GM12865 (cell line): ENCODE measurements at regions not wholly inside any gene's neighbourhood (a gene's known extent, or its start where the extent isn't known, plus 50 kb on each side); places are given as distances from the start of the nearest gene placed in this dataset.
"Not testable (repeated sequence)": the region's sequence is repeated elsewhere in the genome, so short reads cannot be mapped to it uniquely, and the experiment has no call there.

Source experiments
- DNase-seq: peaks from one replicate; pipeline ENCODE4 v3.0.0; 2010; ENCODE audit warnings: low read depth
- H3K4me3 ChIP-seq: 2 replicates; pipeline ENCODE4 v1.5.1; 2011; ENCODE audit warnings: mild to moderate bottlenecking, low read depth, low read length, control low read depth
- TF ChIP-seq, protein P1 (sequence below): IDR thresholded peaks from 2 replicates; pipeline ENCODE4 v1.5.1; 2011; ENCODE audit warnings: low read length, control low read depth, low read depth, inconsistent platforms; ENCODE audit not compliant: insufficient read depth; ENCODE audit errors: missing control alignments

DNA sequence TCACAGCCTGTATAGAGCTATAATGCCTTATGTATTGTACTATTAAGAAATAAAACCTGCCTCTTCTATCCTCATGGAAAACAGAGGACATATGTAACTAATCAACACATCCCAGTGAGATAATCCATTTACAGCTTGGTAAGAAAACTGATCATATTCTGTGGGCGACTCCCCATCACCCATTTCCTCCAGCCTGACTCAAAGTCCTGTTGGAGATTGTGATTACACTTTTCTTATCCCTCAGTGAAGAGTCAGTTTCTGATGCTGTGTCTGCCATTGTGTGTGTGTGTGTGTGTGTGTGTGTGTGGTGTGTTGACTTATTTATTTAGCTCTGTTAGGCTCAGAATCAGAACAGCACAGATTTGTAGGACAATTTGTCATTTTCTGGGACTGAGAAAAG, 212.8 kb downstream of the FGF9 start:
- TF ChIP-seq, protein P1, sequence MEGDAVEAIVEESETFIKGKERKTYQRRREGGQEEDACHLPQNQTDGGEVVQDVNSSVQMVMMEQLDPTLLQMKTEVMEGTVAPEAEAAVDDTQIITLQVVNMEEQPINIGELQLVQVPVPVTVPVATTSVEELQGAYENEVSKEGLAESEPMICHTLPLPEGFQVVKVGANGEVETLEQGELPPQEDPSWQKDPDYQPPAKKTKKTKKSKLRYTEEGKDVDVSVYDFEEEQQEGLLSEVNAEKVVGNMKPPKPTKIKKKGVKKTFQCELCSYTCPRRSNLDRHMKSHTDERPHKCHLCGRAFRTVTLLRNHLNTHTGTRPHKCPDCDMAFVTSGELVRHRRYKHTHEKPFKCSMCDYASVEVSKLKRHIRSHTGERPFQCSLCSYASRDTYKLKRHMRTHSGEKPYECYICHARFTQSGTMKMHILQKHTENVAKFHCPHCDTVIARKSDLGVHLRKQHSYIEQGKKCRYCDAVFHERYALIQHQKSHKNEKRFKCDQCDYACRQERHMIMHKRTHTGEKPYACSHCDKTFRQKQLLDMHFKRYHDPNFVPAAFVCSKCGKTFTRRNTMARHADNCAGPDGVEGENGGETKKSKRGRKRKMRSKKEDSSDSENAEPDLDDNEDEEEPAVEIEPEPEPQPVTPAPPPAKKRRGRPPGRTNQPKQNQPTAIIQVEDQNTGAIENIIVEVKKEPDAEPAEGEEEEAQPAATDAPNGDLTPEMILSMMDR: no peak
- H3K4me3 ChIP-seq: no peak overlapping the region
- DNase-seq: no peak

DNA sequence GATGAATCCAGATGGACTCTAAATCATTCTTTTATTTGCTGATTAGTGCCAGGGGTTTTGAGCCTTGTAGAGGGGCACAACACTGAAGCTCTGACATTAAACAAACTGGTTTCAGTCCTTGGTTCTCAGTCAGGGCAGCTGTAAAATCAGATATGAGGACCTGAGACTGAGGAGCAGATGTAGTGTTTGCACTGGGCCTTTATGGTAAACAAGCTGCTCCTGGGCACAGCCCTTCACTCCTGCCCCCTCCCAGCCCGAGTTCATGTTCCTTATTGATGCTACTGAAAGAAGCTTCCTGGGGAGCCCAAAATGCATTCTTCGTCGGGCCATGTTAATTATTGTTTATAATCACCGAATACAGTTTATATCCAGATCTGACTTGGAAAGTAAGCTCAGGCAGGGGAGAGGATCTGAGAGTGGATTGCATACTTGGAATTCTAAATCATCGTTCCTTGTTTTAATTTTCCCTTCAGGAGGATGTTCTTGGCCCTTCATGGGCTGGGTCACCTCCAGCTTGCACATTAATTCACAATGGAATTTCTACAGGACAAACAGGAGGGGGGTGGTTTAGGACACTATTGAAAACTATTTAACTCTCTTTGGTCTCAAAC, 213.5 kb downstream of the FGF9 start:
- DNase-seq: no peak
- TF ChIP-seq, protein P1: no peak

DNA sequence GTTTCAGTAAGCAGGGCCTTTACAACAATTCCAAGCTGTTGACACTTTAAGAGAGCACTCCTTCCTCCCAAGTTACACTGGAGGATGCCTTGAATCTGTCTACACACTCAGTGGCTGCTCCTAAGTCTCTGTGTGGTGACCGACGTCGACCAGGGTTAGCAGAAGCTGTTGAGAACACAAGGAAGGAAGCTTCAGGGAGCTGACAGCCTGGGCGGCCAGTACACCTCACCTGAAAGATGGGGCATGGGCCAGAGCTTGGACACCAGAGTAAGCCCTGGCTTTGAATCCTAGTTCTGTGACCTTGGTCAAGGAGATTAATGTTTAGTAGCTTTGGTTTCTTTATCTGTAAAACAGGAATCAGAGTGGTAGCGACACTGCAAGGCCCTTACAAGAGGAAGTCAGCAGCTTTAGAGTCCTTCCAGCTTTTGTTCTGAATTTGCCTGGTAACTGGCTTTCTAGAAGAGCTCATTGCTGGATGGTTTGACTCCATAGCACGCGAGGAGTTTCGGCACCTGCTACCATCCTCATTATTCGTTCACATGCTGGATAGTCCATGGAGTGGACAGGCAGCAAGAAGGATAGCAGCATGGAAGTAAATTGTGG, 214.2 kb downstream of the FGF9 start:
- DNase-seq: peak; percentile 56
- TF ChIP-seq, protein P1: no peak
- H3K4me3 ChIP-seq: no peak overlapping the region

More for the DNA sequence above, 213.5 kb downstream of the FGF9 start:
- no peak overlapping the region for H3K4me3 ChIP-seq

DNA sequence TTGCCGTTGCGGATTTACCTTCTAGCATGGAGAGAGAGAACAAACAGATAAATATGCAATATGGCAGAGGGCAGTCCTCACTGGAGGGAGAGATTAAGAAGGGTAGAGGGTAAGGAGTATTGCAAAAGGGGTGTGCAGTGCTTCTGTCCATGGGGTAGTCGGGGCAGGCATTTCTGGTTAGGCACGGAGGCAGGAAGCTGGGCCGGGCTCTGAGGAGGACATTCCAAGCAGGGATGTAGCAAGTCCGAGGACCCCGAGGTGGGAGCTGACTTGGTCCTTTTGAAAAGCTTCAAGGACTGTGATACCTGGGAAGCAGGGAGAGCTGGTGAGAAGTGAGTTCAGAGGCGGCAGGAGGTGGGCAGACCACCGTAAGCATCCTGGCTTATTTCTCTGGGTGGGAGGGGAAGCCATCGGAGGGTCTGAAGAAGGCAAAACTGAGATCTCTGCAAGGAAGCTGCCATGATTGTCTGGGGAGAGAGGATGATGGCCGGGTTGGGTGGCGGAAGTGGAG, 214.9 kb downstream of the FGF9 start:
- no peak for DNase-seq
- TF ChIP-seq, protein P1: no peak
- no peak overlapping the region for H3K4me3 ChIP-seq

DNA sequence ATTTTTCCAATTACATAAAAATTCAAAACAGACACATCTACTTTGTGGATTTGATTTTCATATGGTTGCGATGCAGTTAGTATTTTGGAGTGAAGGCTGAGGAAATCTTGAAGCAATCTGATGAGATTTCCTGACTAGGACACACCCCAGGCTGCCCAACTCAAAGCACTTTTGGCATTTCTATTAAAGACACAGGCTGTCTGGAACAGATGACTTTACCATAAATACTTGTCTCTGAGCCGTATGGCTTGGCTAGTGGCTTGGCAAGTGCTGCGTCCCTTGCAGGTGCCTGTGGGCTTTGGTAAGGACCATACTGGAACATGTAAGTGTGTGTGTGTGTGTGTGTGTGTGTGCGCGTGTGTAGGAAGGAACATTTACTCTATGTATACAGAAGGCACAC, 218.8 kb downstream of the FGF9 start:
- TF ChIP-seq, protein P1: no peak
- no peak for DNase-seq
- H3K4me3 ChIP-seq: no peak overlapping the region

DNA sequence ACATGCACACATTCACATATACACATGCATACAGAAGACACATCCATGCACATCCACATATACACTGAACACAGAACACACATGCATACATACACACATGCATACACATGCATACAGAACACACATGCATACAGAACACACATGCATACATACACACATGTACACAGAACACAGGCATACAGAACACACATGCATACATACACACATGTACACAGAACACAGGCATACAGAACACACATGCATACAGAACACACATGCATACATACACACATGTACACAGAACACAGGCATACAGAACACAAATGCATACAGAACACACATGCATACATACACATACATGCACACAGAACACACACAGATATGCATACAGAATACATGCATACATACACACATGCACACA, 219.3 kb downstream of the FGF9 start:
- not testable (repeated sequence) for H3K4me3 ChIP-seq, DNase-seq

DNA sequence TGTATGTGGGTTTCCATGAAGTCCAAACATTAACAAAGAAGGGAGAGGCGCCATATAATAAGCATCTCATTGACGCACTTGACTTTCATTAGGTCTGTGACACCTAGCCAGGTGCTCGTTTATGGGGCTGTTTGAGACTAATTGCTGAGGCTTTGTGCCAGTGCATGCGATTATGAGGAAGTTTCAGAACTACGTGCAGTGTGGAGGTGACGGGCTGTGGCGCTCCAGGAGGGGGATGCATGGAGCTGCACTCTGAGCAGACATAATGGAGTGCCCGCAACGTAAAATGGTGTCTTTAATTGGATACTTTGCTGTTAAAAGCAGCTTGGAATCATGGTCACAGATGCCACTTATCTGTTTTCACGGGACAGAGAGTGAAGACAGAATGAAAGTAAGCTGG, 223.2 kb downstream of the FGF9 start:
- DNase-seq: no peak
- TF ChIP-seq, protein P1: no peak
- no peak overlapping the region for H3K4me3 ChIP-seq
